GM23338 (cell line): ENCODE measurements at regions not wholly inside any gene's neighbourhood (a gene's known extent, or its start where the extent isn't known, plus 50 kb on each side); places are given as distances from the start of the nearest gene placed in this dataset.

Experiments
- ATAC-seq: fragments of 200-7000 bp; cut with Tn5 transposase; 3 replicates; pipeline ENCODE4 v1.9.1; 2020
- DNase-seq: peaks from one replicate; pipeline ENCODE4 v3.0.0-alpha.2; 2015; ENCODE audit warnings: low spot score
- H2AFZ ChIP-seq: fragments of 200-600 bp; sonication (generic); 2 replicates; pipeline ENCODE4 v1.8.0; 2016; ENCODE audit warnings: antibody characterized with exemption, mild to moderate bottlenecking, moderate library complexity
- H3F3A ChIP-seq: fragments of 200-600 bp; sonication (generic); replicated peaks from 2 replicates; pipeline ENCODE4 v1.8.0; 2017; ENCODE audit warnings: antibody characterized with exemption, mixed run types, low read depth
- H3K27ac ChIP-seq: fragments of 200-600 bp; sonication (generic); 2 replicates; pipeline ENCODE4 v1.6.1; 2016; ENCODE audit warnings: low read depth
- H3K27me3 ChIP-seq: fragments of 200-600 bp; sonication (generic); 2 replicates; pipeline ENCODE4 v1.8.0; 2016; ENCODE audit warnings: mild to moderate bottlenecking, mixed run types, moderate library complexity; ENCODE audit not compliant: insufficient read depth
- H3K36me3 ChIP-seq: fragments of 200-600 bp; sonication (generic); 2 replicates; pipeline ENCODE4 v1.8.0; 2016; ENCODE audit warnings: mild to moderate bottlenecking; ENCODE audit not compliant: insufficient read depth
- H3K4me1 ChIP-seq: fragments of 200-600 bp; sonication (generic); 2 replicates; pipeline ENCODE4 v1.8.0; 2016; ENCODE audit warnings: mild to moderate bottlenecking, moderate library complexity; ENCODE audit not compliant: insufficient read depth
- H3K4me2 ChIP-seq: fragments of 200-600 bp; sonication (generic); 2 replicates; pipeline ENCODE4 v1.7.1; 2017; ENCODE audit warnings: mixed run types
- H3K4me3 ChIP-seq: fragments of 200-600 bp; sonication (generic); 2 replicates; pipeline ENCODE4 v1.6.1; 2016; ENCODE audit warnings: mixed run types
- H3K79me2 ChIP-seq: fragments of 200-600 bp; sonication (generic); replicated peaks from 2 replicates; pipeline ENCODE4 v1.8.0; 2017; ENCODE audit warnings: mild to moderate bottlenecking; ENCODE audit not compliant: insufficient read depth
- H3K9me2 ChIP-seq: fragments of 200-600 bp; sonication (generic); 2 replicates; pipeline ENCODE4 v1.8.0; 2017; ENCODE audit not compliant: insufficient read depth
- H4K20me1 ChIP-seq: fragments of 200-600 bp; sonication (generic); replicated peaks from 2 replicates; pipeline ENCODE4 v1.8.0; 2017; ENCODE audit warnings: mild to moderate bottlenecking; ENCODE audit not compliant: insufficient read depth
- H3K27ac Mint-ChIP-seq: 2 replicates; pipeline ENCODE4 v1.8.0; 2020; ENCODE audit warnings: inconsistent platforms, mild to moderate bottlenecking, moderate library complexity, mixed read lengths
- H3K27me3 Mint-ChIP-seq: 3 replicates; pipeline ENCODE4 v1.8.0; 2022; ENCODE audit warnings: low read depth, mild to moderate bottlenecking, moderate library complexity, mixed read lengths, inconsistent platforms; ENCODE audit not compliant: insufficient read depth, poor library complexity
- H3K36me3 Mint-ChIP-seq: 3 replicates; pipeline ENCODE4 v1.8.0; 2021; ENCODE audit warnings: low read depth, mild to moderate bottlenecking, inconsistent platforms, moderate library complexity, mixed read lengths
- H3K4me1 Mint-ChIP-seq: 3 replicates; pipeline ENCODE4 v1.8.0; 2020; ENCODE audit warnings: mild to moderate bottlenecking, inconsistent platforms, mixed read lengths
- H3K4me3 Mint-ChIP-seq: 3 replicates; pipeline ENCODE4 v1.8.0; 2021; ENCODE audit warnings: moderate library complexity, mild to moderate bottlenecking, inconsistent platforms, mixed read lengths
- H3K9me3 Mint-ChIP-seq: 3 replicates; pipeline ENCODE4 v1.8.0; 2020; ENCODE audit warnings: moderate library complexity, mild to moderate bottlenecking, inconsistent platforms, mixed read lengths
- CREB1 ChIP-seq: fragments of 250-450 bp; sonication (Bioruptor Pico); IDR thresholded peaks from 2 replicates; pipeline ENCODE4 v1.5.0; 2020; ENCODE audit warnings: low read depth, mild to moderate bottlenecking, moderate library complexity
- EZH2 ChIP-seq: fragments of 200-600 bp; sonication (generic); IDR thresholded peaks from one replicate; pipeline ENCODE4 v1.8.0; 2017; ENCODE audit warnings: antibody characterized with exemption, mild to moderate bottlenecking, low read depth; ENCODE audit not compliant: unreplicated experiment
- EZH2phosphoT487 ChIP-seq: fragments of 200-600 bp; sonication (generic); IDR thresholded peaks from one replicate; pipeline ENCODE4 v1.8.1; 2018; ENCODE audit warnings: antibody characterized with exemption; ENCODE audit not compliant: unreplicated experiment
- JUNB ChIP-seq: IDR thresholded peaks from one replicate; pipeline ENCODE4 v1.6.1; 2016; ENCODE audit warnings: antibody characterized with exemption; ENCODE audit not compliant: unreplicated experiment
- NANOG ChIP-seq: IDR thresholded peaks from 2 replicates; pipeline ENCODE4 v1.6.1; 2016; ENCODE audit warnings: antibody characterized with exemption, borderline replicate concordance
- POLR2AphosphoS5 ChIP-seq: IDR thresholded peaks from 2 replicates; pipeline ENCODE4 v1.6.1; 2016; ENCODE audit warnings: antibody characterized with exemption, low read depth
- STAT1 ChIP-seq: IDR thresholded peaks from one replicate; pipeline ENCODE4 v1.6.1; 2016; ENCODE audit warnings: antibody characterized with exemption; ENCODE audit not compliant: unreplicated experiment
- ZNF114 ChIP-seq: fragments of 250-450 bp; sonication (Bioruptor Pico); IDR thresholded peaks from 2 replicates; pipeline ENCODE4 v1.5.0; 2020; ENCODE audit warnings: mild to moderate bottlenecking, moderate library complexity
- ZNF331 ChIP-seq: fragments of 250-450 bp; sonication (Bioruptor Pico); IDR thresholded peaks from 2 replicates; pipeline ENCODE4 v1.5.0; 2020; ENCODE audit warnings: low read depth, mild to moderate bottlenecking, moderate library complexity
- ZNF462 ChIP-seq: fragments of 250-450 bp; sonication (Bioruptor Pico); IDR thresholded peaks from 2 replicates; pipeline ENCODE4 v1.5.0; 2020; ENCODE audit warnings: mild to moderate bottlenecking, moderate library complexity
- TF ChIP-seq, protein P1 (sequence below), 2 experiments: fragments of 200-600 bp in 1 of 2; sonication (generic) in 1 of 2; conservative IDR thresholded peaks; 2 replicates each; pipeline versions ENCODE4 v1.5.1 to v1.6.1; 2016 to 2017; ENCODE audit warnings: antibody characterized with exemption in 2 of 2, low read depth in 2 of 2, mild to moderate bottlenecking in 2 of 2, moderate library complexity in 1 of 2
- TF ChIP-seq, protein P2 (sequence below): IDR thresholded peaks from one replicate; pipeline ENCODE4 v1.6.1; 2018; ENCODE audit warnings: antibody characterized with exemption; ENCODE audit not compliant: unreplicated experiment

DNA sequence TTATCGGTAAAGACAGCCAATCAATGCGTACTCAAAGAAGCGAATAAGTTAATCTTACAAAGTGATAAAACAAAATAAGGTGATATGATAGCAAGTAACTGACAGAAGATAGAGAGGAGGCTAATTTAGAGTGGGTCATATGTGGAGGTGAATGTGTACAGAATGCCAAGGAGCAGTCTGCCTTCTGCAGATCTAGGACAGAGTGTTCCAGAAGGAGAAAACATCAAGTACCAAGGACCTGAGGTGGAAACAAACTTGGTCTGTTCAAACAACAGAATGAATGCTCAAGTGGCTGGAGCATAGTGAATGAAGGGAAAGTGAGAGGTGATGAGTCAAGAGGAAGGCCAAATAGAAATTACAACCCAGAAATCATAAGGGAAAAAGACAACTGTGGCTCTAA lies 170.3 kb upstream of the BMP4 start:
- H3K27ac ChIP-seq: no peak overlapping the region
- no peak overlapping the region; the same call in 1 of the 2 replicates for H2AFZ ChIP-seq
- peaks cover 8% of the 10 kb centered on the region for H3K9me2 ChIP-seq
- no peaks in the 10 kb centered on the region for H3K9me3 Mint-ChIP-seq
- no peaks in the 10 kb centered on the region for H3K36me3 ChIP-seq
- no peak overlapping the region for H3K27ac Mint-ChIP-seq
- no peaks in the 10 kb centered on the region for H3K36me3 Mint-ChIP-seq
- DNase-seq (no peak), ATAC-seq (no peak)
- H4K20me1 ChIP-seq: no peaks in the 10 kb centered on the region
- H3K79me2 ChIP-seq: no peaks in the 10 kb centered on the region
- peaks cover 2% of the 10 kb centered on the region for H3K27me3 Mint-ChIP-seq
- no peak overlapping the region for H3K4me2 ChIP-seq
- H3K4me1 ChIP-seq: no peaks in the 10 kb centered on the region
- H3K4me1 Mint-ChIP-seq: no peaks in the 10 kb centered on the region
- no peak overlapping the region for H3K4me3 ChIP-seq
- no peaks in the 10 kb centered on the region for H3F3A ChIP-seq
- TF ChIP-seq EZH2phosphoT487: no peak
- TF ChIP-seq NANOG: no peak
- no peak for TF ChIP-seq ZNF331
- no peak for TF ChIP-seq POLR2AphosphoS5
- no peak for TF ChIP-seq ZNF114
- TF ChIP-seq STAT1: no peak
- TF ChIP-seq, protein P1, sequence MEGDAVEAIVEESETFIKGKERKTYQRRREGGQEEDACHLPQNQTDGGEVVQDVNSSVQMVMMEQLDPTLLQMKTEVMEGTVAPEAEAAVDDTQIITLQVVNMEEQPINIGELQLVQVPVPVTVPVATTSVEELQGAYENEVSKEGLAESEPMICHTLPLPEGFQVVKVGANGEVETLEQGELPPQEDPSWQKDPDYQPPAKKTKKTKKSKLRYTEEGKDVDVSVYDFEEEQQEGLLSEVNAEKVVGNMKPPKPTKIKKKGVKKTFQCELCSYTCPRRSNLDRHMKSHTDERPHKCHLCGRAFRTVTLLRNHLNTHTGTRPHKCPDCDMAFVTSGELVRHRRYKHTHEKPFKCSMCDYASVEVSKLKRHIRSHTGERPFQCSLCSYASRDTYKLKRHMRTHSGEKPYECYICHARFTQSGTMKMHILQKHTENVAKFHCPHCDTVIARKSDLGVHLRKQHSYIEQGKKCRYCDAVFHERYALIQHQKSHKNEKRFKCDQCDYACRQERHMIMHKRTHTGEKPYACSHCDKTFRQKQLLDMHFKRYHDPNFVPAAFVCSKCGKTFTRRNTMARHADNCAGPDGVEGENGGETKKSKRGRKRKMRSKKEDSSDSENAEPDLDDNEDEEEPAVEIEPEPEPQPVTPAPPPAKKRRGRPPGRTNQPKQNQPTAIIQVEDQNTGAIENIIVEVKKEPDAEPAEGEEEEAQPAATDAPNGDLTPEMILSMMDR (conservative IDR thresholded peaks at IDR 0.05; ENCODE audit: low read depth in 2 of 2): no peak
- no peak for TF ChIP-seq JUNB
- TF ChIP-seq, protein P2, sequence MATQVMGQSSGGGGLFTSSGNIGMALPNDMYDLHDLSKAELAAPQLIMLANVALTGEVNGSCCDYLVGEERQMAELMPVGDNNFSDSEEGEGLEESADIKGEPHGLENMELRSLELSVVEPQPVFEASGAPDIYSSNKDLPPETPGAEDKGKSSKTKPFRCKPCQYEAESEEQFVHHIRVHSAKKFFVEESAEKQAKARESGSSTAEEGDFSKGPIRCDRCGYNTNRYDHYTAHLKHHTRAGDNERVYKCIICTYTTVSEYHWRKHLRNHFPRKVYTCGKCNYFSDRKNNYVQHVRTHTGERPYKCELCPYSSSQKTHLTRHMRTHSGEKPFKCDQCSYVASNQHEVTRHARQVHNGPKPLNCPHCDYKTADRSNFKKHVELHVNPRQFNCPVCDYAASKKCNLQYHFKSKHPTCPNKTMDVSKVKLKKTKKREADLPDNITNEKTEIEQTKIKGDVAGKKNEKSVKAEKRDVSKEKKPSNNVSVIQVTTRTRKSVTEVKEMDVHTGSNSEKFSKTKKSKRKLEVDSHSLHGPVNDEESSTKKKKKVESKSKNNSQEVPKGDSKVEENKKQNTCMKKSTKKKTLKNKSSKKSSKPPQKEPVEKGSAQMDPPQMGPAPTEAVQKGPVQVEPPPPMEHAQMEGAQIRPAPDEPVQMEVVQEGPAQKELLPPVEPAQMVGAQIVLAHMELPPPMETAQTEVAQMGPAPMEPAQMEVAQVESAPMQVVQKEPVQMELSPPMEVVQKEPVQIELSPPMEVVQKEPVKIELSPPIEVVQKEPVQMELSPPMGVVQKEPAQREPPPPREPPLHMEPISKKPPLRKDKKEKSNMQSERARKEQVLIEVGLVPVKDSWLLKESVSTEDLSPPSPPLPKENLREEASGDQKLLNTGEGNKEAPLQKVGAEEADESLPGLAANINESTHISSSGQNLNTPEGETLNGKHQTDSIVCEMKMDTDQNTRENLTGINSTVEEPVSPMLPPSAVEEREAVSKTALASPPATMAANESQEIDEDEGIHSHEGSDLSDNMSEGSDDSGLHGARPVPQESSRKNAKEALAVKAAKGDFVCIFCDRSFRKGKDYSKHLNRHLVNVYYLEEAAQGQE: no peak
- no peak for TF ChIP-seq CREB1 (CRISPR knock-in tag)
- TF ChIP-seq EZH2: no peak
- TF ChIP-seq ZNF462 (CRISPR knock-in tag): no peak
- H3K27me3 ChIP-seq: no peaks in the 10 kb centered on the region
- no peak overlapping the region for H3K4me3 Mint-ChIP-seq
